ENCODE measurements at regions not wholly inside any gene's neighbourhood (a gene's known extent, or its start where the extent isn't known, plus 50 kb on each side); places are given as distances from the start of the nearest gene placed in this dataset.

DNA sequence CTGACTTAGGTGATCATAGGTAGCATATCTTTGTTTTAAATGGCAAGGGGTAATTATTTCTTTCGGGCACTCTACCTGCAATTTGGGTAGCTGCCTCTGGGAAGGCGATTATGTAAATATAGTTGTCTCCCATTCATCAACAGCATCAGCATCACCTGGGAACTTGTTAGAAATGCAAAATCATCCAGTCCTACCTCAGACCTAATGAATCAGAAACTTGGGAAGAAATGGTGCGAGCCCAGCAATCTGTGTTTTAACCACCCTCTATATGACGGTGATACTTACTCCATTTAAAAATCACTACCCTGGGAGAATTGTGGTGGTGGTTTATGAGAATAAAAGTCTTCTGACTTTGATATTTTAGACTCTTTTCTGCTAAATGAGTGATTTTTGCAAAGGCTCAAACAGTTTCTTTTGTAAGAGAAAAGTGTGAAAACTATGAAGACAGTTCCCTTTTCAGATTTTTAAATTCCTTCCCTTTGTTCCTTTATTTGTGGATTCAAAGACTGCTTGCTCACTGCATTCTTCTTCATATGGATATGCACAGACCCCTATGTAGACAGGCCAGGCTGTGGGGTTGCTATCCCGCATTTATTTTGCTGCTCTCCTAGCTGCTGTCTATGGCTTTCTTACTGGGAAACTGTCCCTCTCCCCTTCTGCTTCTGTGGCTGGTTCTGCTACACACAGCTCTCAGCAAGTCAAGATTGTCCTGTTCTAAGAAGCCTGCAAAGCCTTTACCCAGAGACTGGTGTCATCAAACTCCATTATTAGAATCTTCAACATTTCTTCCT, 365.3 kb downstream of the RNF144B start:
- ChIA-PET POLR2A (no interaction called here), CTCF (interaction anchor here (1.7 kb wide), 1 partner anchor 90 kb away, joined by 3 read pairs; no protein-coding TSS in a partner anchor), SMC1A (ENCODE audit: uncharacterized antibody, unreplicated experiment) (no interaction called here), RAD21 (ENCODE audit: unreplicated experiment) (no interaction called here)
- H3K4me3 ChIP-seq, result no peak overlapping the region
- ATAC-seq, result no peak
- BruUV-seq (replicated peaks), result no TSS peak
- WGBS (ENCODE audit: insufficient coverage, insufficient replicate concordance, low lambda C conversion rate, missing lambda C conversion rate), result 41% methylated on average over 5 of the region's 5 CpGs
- H4K20me1 ChIP-seq (ENCODE audit: control insufficient read depth, insufficient read depth), result no peaks in the 10 kb centered on the region
- no peak for DNase-seq (ENCODE audit: low read depth, low spot score)
- no peak overlapping the region for H2AFZ ChIP-seq (ENCODE audit: control insufficient read depth, low read depth, low read length)
- intact Hi-C loops (cut with micrococcal nuclease; ENCODE audit: unreplicated experiment) (no loop called here), in situ Hi-C loops (cut with MboI) (no loop called here)
- H3K4me1 ChIP-seq (ENCODE audit: control insufficient read depth, insufficient read depth, low read length), result no peaks in the 10 kb centered on the region
- H3K79me2 ChIP-seq (ENCODE audit: control insufficient read depth, insufficient read depth, low read length), result no peaks in the 10 kb centered on the region
- no peak overlapping the region for H3K9ac ChIP-seq (ENCODE audit: control insufficient read depth, insufficient read depth, low read length)
- H3K27ac ChIP-seq (ENCODE audit: control insufficient read depth, insufficient read depth), result no peak overlapping the region
- TF ChIP-seq SREBF1 (IDR thresholded peaks at IDR 0.05; ENCODE audit: low read length) (no peak), SREBF2 (IDR thresholded peaks at IDR 0.05; ENCODE audit: low read length) (no peak), JUNB (IDR thresholded peaks at IDR 0.05) (no peak), TCF7 (IDR thresholded peaks at IDR 0.05; ENCODE audit: borderline replicate concordance) (no peak), CHD2 (IDR thresholded peaks at IDR 0.05; ENCODE audit: borderline replicate concordance, low read depth, low read length) (no peak), SIX5 (IDR thresholded peaks at IDR 0.05; ENCODE audit: low read depth, low read length, severe bottlenecking) (no peak), ZNF622 (IDR thresholded peaks at IDR 0.05) (no peak), KDM1A (IDR thresholded peaks at IDR 0.05; ENCODE audit: borderline replicate concordance) (no peak)
- no peak for FAIRE-seq
- H3K9me3 ChIP-seq (replicated peaks; ENCODE audit: control insufficient read depth, insufficient read depth, low read length), result no peaks in the 10 kb centered on the region
- H3K4me2 ChIP-seq (ENCODE audit: control insufficient read depth, insufficient read depth), result no peak overlapping the region
- H3K36me3 ChIP-seq (ENCODE audit: control insufficient read depth in 2 of 2, insufficient read depth in 2 of 2, low read length in 1 of 2), result no peaks in the 10 kb centered on the region
- no peaks in the 10 kb centered on the region; a peak in 1 of 4 replicates for H3K27me3 ChIP-seq (replicated peaks in 1 of 2; ENCODE audit: control insufficient read depth in 2 of 2, insufficient read depth in 2 of 2, low read length in 1 of 2)

DNA sequence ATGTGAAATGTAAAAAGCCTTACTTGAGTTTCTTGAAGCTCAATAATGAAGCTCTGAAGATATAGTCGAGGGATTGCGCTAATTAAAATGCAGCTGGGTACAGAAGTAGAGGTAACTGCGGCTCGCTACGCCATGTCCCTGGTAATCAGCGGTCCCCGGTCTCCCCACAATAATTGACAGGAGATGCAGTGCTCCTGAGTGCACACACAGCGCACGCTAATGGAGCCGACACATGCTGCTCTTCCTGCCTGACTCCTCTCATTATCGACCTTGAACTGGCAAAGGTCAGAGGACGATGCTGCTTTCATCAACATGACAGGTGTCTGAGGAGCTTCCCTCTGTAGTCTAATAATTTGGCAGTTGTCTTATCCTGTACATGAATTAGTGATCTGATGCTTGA, 365.9 kb downstream of the RNF144B start:
- no peak for FAIRE-seq
- no peak for DNase-seq (ENCODE audit: low read depth, low spot score)
- RAD21 ChIA-PET (ENCODE audit: unreplicated experiment), result no interaction called here
- H3K79me2 ChIP-seq (ENCODE audit: control insufficient read depth, insufficient read depth, low read length), result no peaks in the 10 kb centered on the region
- WGBS (ENCODE audit: insufficient coverage, insufficient replicate concordance, low lambda C conversion rate, missing lambda C conversion rate), result 41% methylated on average over 12 of the region's 12 CpGs
- ATAC-seq, result no peak
- H2AFZ ChIP-seq (ENCODE audit: control insufficient read depth, low read depth, low read length), result no peak overlapping the region
- BruUV-seq (replicated peaks), result no TSS peak
- no peaks in the 10 kb centered on the region; a peak in 1 of 4 replicates for H3K27me3 ChIP-seq (replicated peaks in 1 of 2; ENCODE audit: control insufficient read depth in 2 of 2, insufficient read depth in 2 of 2, low read length in 1 of 2)
- intact Hi-C loops (cut with micrococcal nuclease; ENCODE audit: unreplicated experiment), result no loop called here
- no peak overlapping the region for H3K27ac ChIP-seq (ENCODE audit: control insufficient read depth, insufficient read depth)
- CTCF ChIA-PET, result no interaction called here
- H3K4me1 ChIP-seq (ENCODE audit: control insufficient read depth, insufficient read depth, low read length), result no peaks in the 10 kb centered on the region
- no peak overlapping the region for H3K4me3 ChIP-seq
- no peaks in the 10 kb centered on the region for H4K20me1 ChIP-seq (ENCODE audit: control insufficient read depth, insufficient read depth)
- no peak overlapping the region for H3K9ac ChIP-seq (ENCODE audit: control insufficient read depth, insufficient read depth, low read length)
- H3K36me3 ChIP-seq (ENCODE audit: control insufficient read depth in 2 of 2, insufficient read depth in 2 of 2, low read length in 1 of 2), result no peaks in the 10 kb centered on the region
- POLR2A ChIA-PET, result no interaction called here
- H3K4me2 ChIP-seq (ENCODE audit: control insufficient read depth, insufficient read depth), result no peak overlapping the region
- H3K9me3 ChIP-seq (replicated peaks; ENCODE audit: control insufficient read depth, insufficient read depth, low read length), result no peaks in the 10 kb centered on the region
- SMC1A ChIA-PET (ENCODE audit: uncharacterized antibody, unreplicated experiment), result no interaction called here
- in situ Hi-C loops (cut with MboI), result no loop called here
- TF ChIP-seq BCLAF1 (IDR thresholded peaks at IDR 0.05), result no peak
- no peak for TF ChIP-seq KDM1A (IDR thresholded peaks at IDR 0.05; ENCODE audit: borderline replicate concordance)

Data from GM12878 (cell line).